ENCODE measurements at regions not wholly inside any gene's neighbourhood (a gene's known extent, or its start where the extent isn't known, plus 50 kb on each side); places are given as distances from the start of the nearest gene placed in this dataset.

DNA sequence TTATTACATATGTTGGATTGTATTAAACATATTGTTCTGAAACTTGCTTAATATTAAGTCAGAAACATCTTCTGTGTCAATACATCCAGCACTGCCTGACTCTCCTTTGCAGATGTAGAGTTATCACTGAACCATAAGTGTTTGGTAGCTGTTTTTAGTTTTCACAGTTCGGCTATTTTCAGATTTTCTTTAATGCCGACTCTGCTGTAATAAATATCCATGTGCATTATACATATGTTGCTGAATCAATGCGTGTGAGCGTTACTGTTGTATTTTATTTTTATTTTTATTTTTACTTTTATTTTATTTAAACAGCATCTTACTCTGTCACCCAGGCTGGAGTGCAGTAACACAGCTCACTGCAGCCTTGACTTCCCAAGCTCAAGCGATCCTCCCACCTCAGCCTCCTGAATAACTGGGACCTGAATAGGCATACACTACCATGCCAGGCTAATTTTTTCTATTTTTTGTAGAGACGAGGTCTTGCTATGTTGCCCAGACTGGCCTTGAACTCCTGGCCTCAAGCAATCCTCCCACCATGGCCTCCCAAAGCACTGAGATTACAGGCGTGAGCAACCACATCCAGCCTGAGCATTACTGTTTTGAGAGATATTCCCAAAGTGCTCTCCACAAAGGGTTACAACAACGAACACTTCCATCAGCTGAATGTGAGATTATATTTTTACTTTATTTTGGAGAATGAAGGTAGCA lies 50.7 kb upstream of the NOCT start:
- no peaks in the 10 kb centered on the region for H3K9me3 ChIP-seq (ENCODE audit: control insufficient read depth, insufficient read depth, low read length)
- DNase-seq (ENCODE audit: low read depth, low spot score): no peak
- H3K4me3 ChIP-seq (ENCODE audit: low read depth, low read length): no peak overlapping the region
- no peaks in the 10 kb centered on the region for H3K27me3 ChIP-seq (ENCODE audit: control insufficient read depth, insufficient read depth, low read length)
- ChIA-PET POLR2A (no interaction called here), CTCF (no interaction called here)
- no peak overlapping the region for H3K27ac ChIP-seq (ENCODE audit: low read depth, low read length)
- TF ChIP-seq, protein P1, sequence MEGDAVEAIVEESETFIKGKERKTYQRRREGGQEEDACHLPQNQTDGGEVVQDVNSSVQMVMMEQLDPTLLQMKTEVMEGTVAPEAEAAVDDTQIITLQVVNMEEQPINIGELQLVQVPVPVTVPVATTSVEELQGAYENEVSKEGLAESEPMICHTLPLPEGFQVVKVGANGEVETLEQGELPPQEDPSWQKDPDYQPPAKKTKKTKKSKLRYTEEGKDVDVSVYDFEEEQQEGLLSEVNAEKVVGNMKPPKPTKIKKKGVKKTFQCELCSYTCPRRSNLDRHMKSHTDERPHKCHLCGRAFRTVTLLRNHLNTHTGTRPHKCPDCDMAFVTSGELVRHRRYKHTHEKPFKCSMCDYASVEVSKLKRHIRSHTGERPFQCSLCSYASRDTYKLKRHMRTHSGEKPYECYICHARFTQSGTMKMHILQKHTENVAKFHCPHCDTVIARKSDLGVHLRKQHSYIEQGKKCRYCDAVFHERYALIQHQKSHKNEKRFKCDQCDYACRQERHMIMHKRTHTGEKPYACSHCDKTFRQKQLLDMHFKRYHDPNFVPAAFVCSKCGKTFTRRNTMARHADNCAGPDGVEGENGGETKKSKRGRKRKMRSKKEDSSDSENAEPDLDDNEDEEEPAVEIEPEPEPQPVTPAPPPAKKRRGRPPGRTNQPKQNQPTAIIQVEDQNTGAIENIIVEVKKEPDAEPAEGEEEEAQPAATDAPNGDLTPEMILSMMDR (IDR thresholded peaks at IDR 0.05; ENCODE audit: low read depth, low read length): no peak

DNA sequence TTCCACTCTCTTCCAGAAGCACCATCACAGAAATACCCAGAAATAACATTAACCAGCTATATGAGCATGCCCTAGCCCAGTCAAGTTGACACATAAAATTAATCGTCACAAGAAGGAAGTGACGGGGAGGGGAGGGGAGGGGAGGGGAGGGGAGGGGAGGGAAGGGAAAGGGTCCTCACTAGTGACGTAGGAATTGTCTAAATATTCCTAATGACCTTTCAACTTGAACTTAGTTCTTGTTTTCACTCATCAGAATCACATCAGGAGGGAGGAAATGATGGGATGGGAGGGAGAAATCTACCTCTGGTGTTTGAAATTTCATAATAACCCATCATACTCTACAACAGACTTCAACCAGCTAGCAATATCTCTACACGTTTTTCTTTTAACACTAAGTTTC lies 52.2 kb upstream of the NOCT start:
- Histone ChIP-seq H3K27me3 (ENCODE audit: control insufficient read depth, insufficient read depth, low read length) (no peaks in the 10 kb centered on the region), H3K27ac (ENCODE audit: low read depth, low read length) (no peak overlapping the region), H3K4me3 (ENCODE audit: low read depth, low read length) (no peak overlapping the region), H3K9me3 (ENCODE audit: control insufficient read depth, insufficient read depth, low read length) (no peaks in the 10 kb centered on the region)
- ChIA-PET POLR2A (no interaction called here), CTCF (no interaction called here)
- TF ChIP-seq, protein P1 (IDR thresholded peaks at IDR 0.05; ENCODE audit: low read depth, low read length): no peak
- DNase-seq (ENCODE audit: low read depth, low spot score): no peak

DNA sequence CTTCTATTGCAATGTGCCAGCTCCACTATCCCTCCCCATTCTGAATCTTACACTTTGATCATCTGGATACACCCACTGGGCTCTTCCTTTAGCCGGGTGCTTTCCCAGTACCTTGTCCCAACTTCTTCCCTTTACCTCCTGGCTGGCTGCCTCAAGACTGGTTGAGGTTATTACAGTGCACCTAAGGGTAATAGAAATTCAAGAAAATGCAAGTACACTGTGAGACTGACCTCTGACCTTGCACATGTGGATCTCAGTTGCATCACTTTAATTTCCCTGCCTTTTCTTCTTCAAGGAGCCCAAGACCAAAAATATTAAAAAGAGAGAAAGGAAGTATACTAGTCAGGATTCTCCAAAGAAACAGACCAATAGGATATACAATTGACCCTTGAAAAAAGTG lies 53.9 kb upstream of the NOCT start:
- ChIA-PET CTCF (no interaction called here), POLR2A (no interaction called here)
- Histone ChIP-seq H3K4me3 (ENCODE audit: low read depth, low read length) (no peak overlapping the region), H3K27ac (ENCODE audit: low read depth, low read length) (no peak overlapping the region), H3K9me3 (ENCODE audit: control insufficient read depth, insufficient read depth, low read length) (no peaks in the 10 kb centered on the region), H3K27me3 (ENCODE audit: control insufficient read depth, insufficient read depth, low read length) (no peaks in the 10 kb centered on the region)
- no peak for DNase-seq (ENCODE audit: low read depth, low spot score)
- TF ChIP-seq, protein P1 (IDR thresholded peaks at IDR 0.05; ENCODE audit: low read depth, low read length): no peak

DNA sequence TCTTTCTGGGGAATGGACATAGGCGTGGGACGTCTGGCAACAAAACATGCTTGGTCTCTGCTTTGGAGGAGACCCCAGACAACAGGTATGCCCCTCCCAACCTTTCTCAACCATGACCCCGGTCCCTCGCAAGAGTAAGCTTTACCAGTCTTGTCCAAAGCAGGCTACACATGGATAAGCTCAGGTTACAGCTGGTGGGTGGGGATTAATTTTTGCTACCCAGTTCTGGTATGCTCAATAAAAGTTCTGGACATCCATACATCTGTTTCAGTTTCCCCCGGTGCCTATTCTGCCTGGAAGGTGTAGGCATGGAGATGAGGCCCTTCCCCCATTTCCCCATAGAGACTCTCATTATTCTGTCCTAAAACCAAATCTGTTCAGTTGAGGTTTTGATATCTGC lies 54.5 kb upstream of the NOCT start:
- ChIA-PET POLR2A (no interaction called here), CTCF (no interaction called here)
- TF ChIP-seq, protein P1 (IDR thresholded peaks at IDR 0.05; ENCODE audit: low read depth, low read length): no peak
- no peaks in the 10 kb centered on the region for H3K9me3 ChIP-seq (ENCODE audit: control insufficient read depth, insufficient read depth, low read length)
- DNase-seq (ENCODE audit: low read depth, low spot score): no peak
- H3K27ac ChIP-seq (ENCODE audit: low read depth, low read length): no peak overlapping the region
- no peak overlapping the region for H3K4me3 ChIP-seq (ENCODE audit: low read depth, low read length)
- no peaks in the 10 kb centered on the region for H3K27me3 ChIP-seq (ENCODE audit: control insufficient read depth, insufficient read depth, low read length)

DNA sequence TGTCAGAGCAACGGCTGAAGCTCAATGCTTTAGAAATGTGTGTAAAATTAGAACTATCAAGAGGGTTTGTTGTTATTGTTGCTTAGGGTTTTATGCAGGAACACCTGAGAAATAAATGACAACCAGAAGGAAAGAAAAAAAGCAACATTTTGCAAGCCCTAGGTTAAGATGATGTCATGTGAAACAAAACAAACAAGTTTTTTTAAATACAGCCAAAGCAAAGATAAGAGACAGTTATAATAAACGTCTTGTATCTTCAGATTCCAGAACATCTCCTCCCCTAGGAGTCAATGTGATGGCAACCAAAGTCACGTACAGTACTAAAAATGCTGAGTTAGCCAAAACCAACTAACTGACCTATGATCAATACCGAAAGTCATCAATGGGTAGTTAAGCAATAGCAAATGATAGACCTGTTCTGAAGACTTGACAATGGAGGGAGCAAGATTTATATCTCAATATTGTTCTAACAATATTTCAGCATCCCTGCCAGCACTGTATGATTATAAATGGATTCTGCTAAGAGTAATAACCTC lies 55.3 kb upstream of the NOCT start:
- no peak overlapping the region for H3K4me3 ChIP-seq (ENCODE audit: low read depth, low read length)
- no peak overlapping the region for H3K27ac ChIP-seq (ENCODE audit: low read depth, low read length)
- TF ChIP-seq, protein P1 (IDR thresholded peaks at IDR 0.05; ENCODE audit: low read depth, low read length): no peak
- ChIA-PET POLR2A (no interaction called here), CTCF (interaction anchor here (0.7 to 1.2 kb wide), 3 partner anchors 11 to 125 kb away, joined by 4 to 8 read pairs (median 6); no protein-coding TSS in a partner anchor)
- no peak for DNase-seq (ENCODE audit: low read depth, low spot score)
- H3K27me3 ChIP-seq (ENCODE audit: control insufficient read depth, insufficient read depth, low read length): no peaks in the 10 kb centered on the region
- no peaks in the 10 kb centered on the region for H3K9me3 ChIP-seq (ENCODE audit: control insufficient read depth, insufficient read depth, low read length)
